ENCODE measurements at regions not wholly inside any gene's neighbourhood (a gene's known extent, or its start where the extent isn't known, plus 50 kb on each side); places are given as distances from the start of the nearest gene placed in this dataset.
A peak's percentile ranks its signal among the peaks of the same experiment; 100 is the strongest.

- no peak for DNase-seq (ENCODE audit: low read depth)
These were observed 605.2 kb downstream of the CCDC171 start for GRCh38 chr9:16158093-16158492.

GRCh38 chr9:16161483-16161882 is 608.6 kb downstream of the CCDC171 start:
- no peak for DNase-seq (ENCODE audit: low read depth)

GRCh38 chr9:16170119-16170518 is 617.3 kb downstream of the CCDC171 start:
- no peak for DNase-seq (ENCODE audit: low read depth)

- DNase-seq (ENCODE audit: low read depth) = no peak
These were observed 619.1 kb downstream of the CCDC171 start for GRCh38 chr9:16171911-16172310.

- no peak for DNase-seq (ENCODE audit: low read depth)
These were observed 620.0 kb downstream of the CCDC171 start for GRCh38 chr9:16172796-16173195.

GRCh38 chr9:16174915-16175314 is 622.1 kb downstream of the CCDC171 start:
- DNase-seq (ENCODE audit: low read depth) = no peak

- DNase-seq (ENCODE audit: low read depth) = no peak
These were observed 622.6 kb downstream of the CCDC171 start for GRCh38 chr9:16175461-16175860.

- DNase-seq (ENCODE audit: low read depth) = no peak
These were observed 625.5 kb downstream of the CCDC171 start for GRCh38 chr9:16178294-16178693.

GRCh38 chr9:16179566-16179965 is 626.7 kb downstream of the CCDC171 start:
- no peak for DNase-seq (ENCODE audit: low read depth)

GRCh38 chr9:16180091-16180490 is 627.2 kb downstream of the CCDC171 start:
- no peak for DNase-seq (ENCODE audit: low read depth)

GRCh38 chr9:16180546-16180945 is 627.7 kb downstream of the CCDC171 start:
- no peak for DNase-seq (ENCODE audit: low read depth)

GRCh38 chr9:16181539-16181938 is 628.7 kb downstream of the CCDC171 start:
- DNase-seq (ENCODE audit: low read depth) = no peak

GRCh38 chr9:16182784-16183183 is 629.9 kb downstream of the CCDC171 start:
- no peak for DNase-seq (ENCODE audit: low read depth)

GRCh38 chr9:16184964-16185646 is 632.3 kb downstream of the CCDC171 start:
- DNase-seq (ENCODE audit: low read depth) = no peak

GRCh38 chr9:16191191-16191590 is 638.3 kb downstream of the CCDC171 start:
- DNase-seq (ENCODE audit: low read depth) = no peak

- DNase-seq (ENCODE audit: low read depth) = peak; percentile 62
These were observed 639.0 kb downstream of the CCDC171 start for GRCh38 chr9:16191691-16192402.

GRCh38 chr9:16192403-16193017 is 639.7 kb downstream of the CCDC171 start:
- DNase-seq (ENCODE audit: low read depth) = peak; percentile 51

GRCh38 chr9:16193066-16193465 is 640.2 kb downstream of the CCDC171 start:
- no peak for DNase-seq (ENCODE audit: low read depth)

- DNase-seq (ENCODE audit: low read depth) = no peak
These were observed 643.4 kb downstream of the CCDC171 start for GRCh38 chr9:16196206-16196605.

GRCh38 chr9:16197578-16198370 is 644.9 kb downstream of the CCDC171 start:
- DNase-seq (ENCODE audit: low read depth) = no peak

GRCh38 chr9:16198996-16199395 is 646.2 kb downstream of the CCDC171 start:
- no peak for DNase-seq (ENCODE audit: low read depth)

GRCh38 chr9:16202221-16202620 is 649.4 kb downstream of the CCDC171 start:
- no peak for DNase-seq (ENCODE audit: low read depth)
